Ovary (tissue), 7 donors: ENCODE measurements at regions not wholly inside any gene's neighbourhood (a gene's known extent, or its start where the extent isn't known, plus 50 kb on each side); places are given as distances from the start of the nearest gene placed in this dataset.

Experiments used
- DNase-seq, 5 donors: peaks; one replicate each; pipeline ENCODE4 v3.0.0-alpha.2; 2019 to 2020
- H3K27ac ChIP-seq, 2 donors: fragments of 200-600 bp; one replicate each; pipeline versions ENCODE4 v1.5.1 to v1.8.0; 2019 to 2022
- H3K27me3 ChIP-seq: fragments of 200-600 bp; one replicate; pipeline ENCODE4 v1.8.0; 2022
- H3K36me3 ChIP-seq: fragments of 200-600 bp; sonication (generic); one replicate; pipeline ENCODE4 v1.5.1; 2019
- H3K4me1 ChIP-seq: one replicate; pipeline ENCODE4 v1.8.1; 2013; ENCODE audit warnings: mild to moderate bottlenecking, moderate library complexity; ENCODE audit not compliant: insufficient read depth
- H3K4me3 ChIP-seq: fragments of 200-600 bp; sonication (generic); one replicate; pipeline ENCODE4 v1.5.1; 2017
- H3K9me3 ChIP-seq, 2 donors: fragments of 200-600 bp in 1 of 2; sonication (generic) in 1 of 2; one replicate each; pipeline versions ENCODE4 v1.5.1 to v1.8.1; 2013 to 2019; ENCODE audit warnings: mild to moderate bottlenecking in 1 of 2, moderate library complexity in 1 of 2
- EP300 ChIP-seq: sonication (generic); formaldehyde crosslinking; IDR thresholded peaks from one replicate; pipeline ENCODE4 v1.6.1; 2017; ENCODE audit warnings: antibody characterized with exemption
- POLR2A ChIP-seq: fragments of 450-650 bp; IDR thresholded peaks from one replicate; pipeline ENCODE4 v1.6.1; 2017; ENCODE audit warnings: antibody characterized with exemption, mild to moderate bottlenecking, moderate library complexity
- WGBS, 3 donors: extraction: QIAGEN DNeasy Blood & Tissue Kit in 1 of 3; methylation state at CpG; one replicate each; pipeline versions ENCODE4 v1.1.5 to v1.1.7; 2013 to 2017; 5-methylcytosine and 5-hydroxymethylcytosine counted together
- intact Hi-C, 4 donors: fragments of 100-400 bp; cut with DNase I; formaldehyde crosslinking; loops; one replicate each; pipeline versions ENCODE4 v1.11.0 to v1.15.1; 2022 to 2023
- TF ChIP-seq, protein P1 (sequence below), 3 donors: fragments of 450-650 bp in 2 of 3; fragments of 200-600 bp in 1 of 3; IDR thresholded peaks; one replicate each; pipeline versions ENCODE4 v1.5.1 to v1.8.0; 2016 to 2022; ENCODE audit warnings: antibody characterized with exemption in 3 of 3, mild to moderate bottlenecking in 1 of 3
- donor health status: DM: no; HTN: no; CAD: no; lungs with moderate emphysema.
- donor health status: DM: no; HTN: no; CAD: no.
- donor health status: Bipolar disorder and iron deficiency.
- donor health status: DM: no; HTN: no; CAD: no.
- donor health status: DM: yes; HTN: yes; CAD: no.

DNA sequence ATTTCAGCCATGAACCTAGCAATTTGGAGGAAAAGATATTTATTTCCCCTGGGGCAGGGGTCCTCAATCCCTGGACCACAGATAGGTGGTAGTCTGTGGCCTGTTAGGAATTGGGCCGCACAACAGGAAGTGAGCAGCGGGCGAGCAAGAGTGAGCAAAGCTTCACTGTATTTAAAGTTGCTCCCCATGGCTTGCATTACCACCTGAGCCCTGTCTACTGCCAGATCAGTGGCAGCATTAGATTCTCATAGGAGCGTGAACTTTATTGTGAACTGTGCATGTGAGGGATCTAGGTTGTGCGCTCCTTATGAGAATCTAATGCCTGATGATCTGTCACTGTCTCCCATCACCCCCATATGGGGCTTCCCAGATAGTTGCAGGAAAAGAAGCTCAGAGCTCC, 127.6 kb downstream of the ICOS start:
- WGBS, 3 donors, result 96 to 98% (median 97%) methylated on average over 5 of the region's 5 CpGs
- intact Hi-C loops, result no loop called here

DNA sequence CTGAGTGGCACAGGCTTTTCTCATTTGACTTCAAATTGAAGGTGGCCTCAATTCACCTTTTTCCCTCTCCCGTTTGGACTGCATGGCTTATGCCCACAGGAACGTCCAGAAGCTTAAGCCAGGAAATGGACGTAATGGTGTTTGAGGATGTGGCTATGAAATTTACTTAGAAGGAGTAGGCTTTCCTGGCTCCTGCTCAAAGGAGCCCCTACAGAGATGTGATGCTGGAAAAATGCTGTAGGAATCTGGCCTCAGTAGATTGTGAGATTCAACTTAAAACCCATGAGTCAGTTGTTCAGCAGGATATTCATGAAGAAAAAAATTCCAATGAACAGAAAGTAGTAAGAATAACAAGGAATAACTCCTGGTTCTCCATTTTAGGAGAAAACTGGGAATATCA, 129.0 kb downstream of the ICOS start:
- TF ChIP-seq EP300, result no peak
- no peak for TF ChIP-seq POLR2A
- TF ChIP-seq, protein P1, sequence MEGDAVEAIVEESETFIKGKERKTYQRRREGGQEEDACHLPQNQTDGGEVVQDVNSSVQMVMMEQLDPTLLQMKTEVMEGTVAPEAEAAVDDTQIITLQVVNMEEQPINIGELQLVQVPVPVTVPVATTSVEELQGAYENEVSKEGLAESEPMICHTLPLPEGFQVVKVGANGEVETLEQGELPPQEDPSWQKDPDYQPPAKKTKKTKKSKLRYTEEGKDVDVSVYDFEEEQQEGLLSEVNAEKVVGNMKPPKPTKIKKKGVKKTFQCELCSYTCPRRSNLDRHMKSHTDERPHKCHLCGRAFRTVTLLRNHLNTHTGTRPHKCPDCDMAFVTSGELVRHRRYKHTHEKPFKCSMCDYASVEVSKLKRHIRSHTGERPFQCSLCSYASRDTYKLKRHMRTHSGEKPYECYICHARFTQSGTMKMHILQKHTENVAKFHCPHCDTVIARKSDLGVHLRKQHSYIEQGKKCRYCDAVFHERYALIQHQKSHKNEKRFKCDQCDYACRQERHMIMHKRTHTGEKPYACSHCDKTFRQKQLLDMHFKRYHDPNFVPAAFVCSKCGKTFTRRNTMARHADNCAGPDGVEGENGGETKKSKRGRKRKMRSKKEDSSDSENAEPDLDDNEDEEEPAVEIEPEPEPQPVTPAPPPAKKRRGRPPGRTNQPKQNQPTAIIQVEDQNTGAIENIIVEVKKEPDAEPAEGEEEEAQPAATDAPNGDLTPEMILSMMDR (IDR thresholded peaks at IDR 0.05), result no peak
- H3K36me3 ChIP-seq, result no peaks in the 10 kb centered on the region
- intact Hi-C loops, result no loop called here
- no peaks in the 10 kb centered on the region for H3K9me3 ChIP-seq
- H3K27ac ChIP-seq, result no peak overlapping the region
- no peak for DNase-seq
- H3K4me1 ChIP-seq, result no peaks in the 10 kb centered on the region
- H3K4me3 ChIP-seq, result no peak overlapping the region
- no peaks in the 10 kb centered on the region for H3K27me3 ChIP-seq
- 69 to 81% (median 76%) methylated on average over 3 of the region's 3 CpGs for WGBS, 3 donors

More for the DNA sequence above, 127.6 kb downstream of the ICOS start:
- Histone ChIP-seq H3K4me1 (no peaks in the 10 kb centered on the region), H3K4me3 (no peak overlapping the region), H3K27ac (no peak overlapping the region), H3K36me3 (no peaks in the 10 kb centered on the region), H3K9me3 (no peaks in the 10 kb centered on the region), H3K27me3 (no peaks in the 10 kb centered on the region)
- TF ChIP-seq POLR2A (no peak), EP300 (no peak)
- TF ChIP-seq, protein P1 (IDR thresholded peaks at IDR 0.05), result no peak
- no peak for DNase-seq

DNA sequence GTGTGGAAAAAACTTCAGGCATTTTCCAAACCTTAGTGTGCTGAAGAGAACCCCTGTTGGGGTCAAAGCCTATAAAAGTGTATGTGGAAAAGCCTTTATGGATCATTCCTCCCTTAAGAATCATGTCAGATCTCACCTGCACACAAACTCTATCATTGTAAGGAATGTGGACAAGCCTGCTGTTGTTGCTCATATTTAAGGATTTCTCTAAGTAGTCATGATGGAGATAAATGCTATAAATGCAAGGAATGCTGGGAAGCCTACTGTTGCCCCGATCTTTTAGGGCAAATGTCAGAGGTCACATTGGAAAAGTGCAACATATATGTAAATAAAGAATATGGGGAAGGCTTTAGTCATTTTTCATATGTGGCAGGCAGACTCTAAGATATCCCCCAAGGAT, 129.5 kb downstream of the ICOS start:
- Histone ChIP-seq H3K36me3 (no peaks in the 10 kb centered on the region), H3K4me1 (no peaks in the 10 kb centered on the region), H3K27me3 (no peaks in the 10 kb centered on the region), H3K4me3 (no peak overlapping the region), H3K27ac (no peak overlapping the region), H3K9me3 (no peaks in the 10 kb centered on the region)
- no peak for TF ChIP-seq EP300
- TF ChIP-seq POLR2A, result no peak
- TF ChIP-seq, protein P1 (IDR thresholded peaks at IDR 0.05), result no peak
- intact Hi-C loops, result no loop called here
- DNase-seq, result no peak
- 76 to 79% (median 76%) methylated on average over 1 of the region's 1 CpG for WGBS, 3 donors

DNA sequence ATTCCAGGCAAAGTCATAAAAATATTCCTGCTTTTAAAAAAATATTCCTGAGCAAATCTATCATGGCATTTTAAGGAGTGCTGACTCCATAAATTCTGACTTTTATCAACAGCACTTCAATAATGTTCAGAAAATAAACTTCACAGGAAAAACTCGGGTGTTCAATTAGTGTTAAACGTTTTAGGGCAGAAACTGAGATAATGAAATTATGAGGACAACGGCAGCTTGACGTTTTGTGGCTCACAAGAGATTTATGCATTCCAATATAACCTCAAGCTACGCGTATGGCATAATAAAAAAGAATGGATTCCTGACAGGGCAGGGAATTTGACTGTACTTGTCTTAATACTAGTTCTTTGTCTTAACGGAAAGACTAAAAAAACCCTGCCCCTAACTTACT, 133.2 kb downstream of the ICOS start:
- H3K27me3 ChIP-seq, result no peaks in the 10 kb centered on the region
- no peaks in the 10 kb centered on the region for H3K36me3 ChIP-seq
- 26 to 32% (median 31%) methylated on average over 7 of the region's 7 CpGs for WGBS, 3 donors
- no peak for TF ChIP-seq EP300
- TF ChIP-seq, protein P1 (IDR thresholded peaks at IDR 0.05), result no peak
- TF ChIP-seq POLR2A, result no peak
- intact Hi-C loops, result no loop called here
- no peaks in the 10 kb centered on the region for H3K9me3 ChIP-seq
- no peak for DNase-seq
- H3K4me1 ChIP-seq, result no peaks in the 10 kb centered on the region
- no peak overlapping the region for H3K27ac ChIP-seq
- H3K4me3 ChIP-seq, result no peak overlapping the region
